ENCODE measurements at regions not wholly inside any gene's neighbourhood (a gene's known extent, or its start where the extent isn't known, plus 50 kb on each side); places are given as distances from the start of the nearest gene placed in this dataset.

DNA sequence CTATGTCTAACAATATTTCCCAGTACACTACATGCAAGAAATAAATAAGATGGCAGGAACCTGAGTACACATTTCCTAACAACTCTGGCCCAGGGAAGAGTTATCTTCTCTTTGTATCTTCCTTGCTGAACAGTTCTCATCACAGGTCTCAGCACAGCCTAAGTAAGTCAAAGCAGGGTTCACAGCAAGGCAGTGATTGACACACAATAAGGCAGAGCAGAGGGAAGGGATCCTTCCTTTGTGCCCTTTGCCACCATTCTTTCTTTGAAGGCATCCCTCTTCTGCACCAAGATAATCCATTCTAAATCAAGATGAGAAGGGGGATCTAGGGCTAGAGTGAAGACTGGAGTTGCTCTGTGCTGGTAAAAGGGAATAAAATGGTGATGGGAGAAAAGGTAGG lies 73.4 kb upstream of the TRPC4 start:
- no peak overlapping the region for H3K27ac ChIP-seq (ENCODE audit: low read length)
- POLR2A ChIA-PET = no interaction called here
- no peak for TF ChIP-seq TCF7L2 (IDR thresholded peaks at IDR 0.05; ENCODE audit: low read depth, low read length)
- TF ChIP-seq SIN3A (IDR thresholded peaks at IDR 0.05; ENCODE audit: borderline replicate concordance, insufficient read depth, low read depth, low read length) = no peak
- TF ChIP-seq, protein P1, sequence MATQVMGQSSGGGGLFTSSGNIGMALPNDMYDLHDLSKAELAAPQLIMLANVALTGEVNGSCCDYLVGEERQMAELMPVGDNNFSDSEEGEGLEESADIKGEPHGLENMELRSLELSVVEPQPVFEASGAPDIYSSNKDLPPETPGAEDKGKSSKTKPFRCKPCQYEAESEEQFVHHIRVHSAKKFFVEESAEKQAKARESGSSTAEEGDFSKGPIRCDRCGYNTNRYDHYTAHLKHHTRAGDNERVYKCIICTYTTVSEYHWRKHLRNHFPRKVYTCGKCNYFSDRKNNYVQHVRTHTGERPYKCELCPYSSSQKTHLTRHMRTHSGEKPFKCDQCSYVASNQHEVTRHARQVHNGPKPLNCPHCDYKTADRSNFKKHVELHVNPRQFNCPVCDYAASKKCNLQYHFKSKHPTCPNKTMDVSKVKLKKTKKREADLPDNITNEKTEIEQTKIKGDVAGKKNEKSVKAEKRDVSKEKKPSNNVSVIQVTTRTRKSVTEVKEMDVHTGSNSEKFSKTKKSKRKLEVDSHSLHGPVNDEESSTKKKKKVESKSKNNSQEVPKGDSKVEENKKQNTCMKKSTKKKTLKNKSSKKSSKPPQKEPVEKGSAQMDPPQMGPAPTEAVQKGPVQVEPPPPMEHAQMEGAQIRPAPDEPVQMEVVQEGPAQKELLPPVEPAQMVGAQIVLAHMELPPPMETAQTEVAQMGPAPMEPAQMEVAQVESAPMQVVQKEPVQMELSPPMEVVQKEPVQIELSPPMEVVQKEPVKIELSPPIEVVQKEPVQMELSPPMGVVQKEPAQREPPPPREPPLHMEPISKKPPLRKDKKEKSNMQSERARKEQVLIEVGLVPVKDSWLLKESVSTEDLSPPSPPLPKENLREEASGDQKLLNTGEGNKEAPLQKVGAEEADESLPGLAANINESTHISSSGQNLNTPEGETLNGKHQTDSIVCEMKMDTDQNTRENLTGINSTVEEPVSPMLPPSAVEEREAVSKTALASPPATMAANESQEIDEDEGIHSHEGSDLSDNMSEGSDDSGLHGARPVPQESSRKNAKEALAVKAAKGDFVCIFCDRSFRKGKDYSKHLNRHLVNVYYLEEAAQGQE (IDR thresholded peaks at IDR 0.05; ENCODE audit: insufficient read depth in 1 of 2, low read depth in 2 of 2, low read length in 1 of 2) = no peak
- no peak for TF ChIP-seq POLR2AphosphoS5 (IDR thresholded peaks at IDR 0.05; ENCODE audit: low read depth, low read length)
- no peaks in the 10 kb centered on the region for H3K9me3 ChIP-seq (ENCODE audit: control insufficient read depth, insufficient read depth, low read depth, low read length)
- intact Hi-C loops (cut with micrococcal nuclease; ENCODE audit: unreplicated experiment) (no loop called here), in situ Hi-C loops (cut with HindIII; ENCODE audit: low pct_unique_long_range_greater_than_20kb, low sequenced_read_pairs) (no loop called here)
- no peaks in the 10 kb centered on the region for H3K4me1 ChIP-seq (ENCODE audit: control insufficient read depth, insufficient read depth, low read length)
- H3K36me3 ChIP-seq (ENCODE audit: control insufficient read depth, insufficient read depth, low read length) = no peaks in the 10 kb centered on the region
- ATAC-seq (no peak), DNase-seq (ENCODE audit: low read depth, low spot score) (no peak)
- no TSS peak for BruUV-seq (replicated peaks)
- CTCF ChIA-PET = no interaction called here
- H3K4me3 ChIP-seq (ENCODE audit: low read depth in 2 of 2, low read length in 2 of 2) = no peak overlapping the region
- no peaks in the 10 kb centered on the region for H3K27me3 ChIP-seq (ENCODE audit: control insufficient read depth, insufficient read depth, low read length)

DNA sequence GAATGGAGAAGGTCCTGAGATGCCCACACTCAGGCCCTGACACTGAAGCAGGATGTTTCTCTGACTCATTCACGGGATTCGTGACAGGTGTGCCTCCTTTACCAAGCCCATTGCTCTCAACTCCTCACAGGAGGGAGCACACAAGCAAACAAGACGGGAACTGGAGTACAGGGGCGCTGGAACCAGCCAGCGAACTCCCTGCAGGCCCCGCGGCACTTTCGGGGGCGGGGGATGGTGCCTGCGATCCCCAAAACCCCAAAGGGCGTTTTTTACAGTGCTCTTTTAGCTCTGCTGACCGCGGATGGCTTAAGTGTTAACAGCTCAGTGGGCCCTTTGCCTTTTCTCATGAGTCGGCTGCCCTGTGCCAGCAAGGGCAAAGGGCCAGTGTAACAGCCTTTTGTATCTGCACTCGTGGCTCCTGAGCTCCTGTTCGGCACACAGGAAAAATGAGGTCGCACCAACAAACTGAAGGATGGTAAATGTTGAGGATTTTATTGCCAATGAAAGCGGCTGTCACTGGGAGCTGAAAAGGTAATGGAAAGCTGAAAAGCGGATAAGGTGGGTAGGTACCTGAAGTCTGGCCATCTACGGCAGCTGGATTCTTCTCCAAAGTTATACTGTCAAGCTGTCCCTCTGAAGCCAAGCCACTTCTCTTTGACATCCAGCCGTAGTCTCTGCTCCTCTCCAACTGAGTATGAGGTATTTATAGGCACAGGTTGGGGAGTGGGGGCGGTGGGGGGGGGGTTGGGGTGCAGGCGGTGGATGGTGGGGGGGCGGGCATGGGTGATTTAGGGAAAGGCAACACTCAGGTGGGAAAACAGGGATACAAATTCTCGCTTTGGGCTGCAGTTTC lies 65.0 kb upstream of the TRPC4 start:
- no TSS peak for BruUV-seq (replicated peaks)
- CTCF ChIA-PET = no interaction called here

DNA sequence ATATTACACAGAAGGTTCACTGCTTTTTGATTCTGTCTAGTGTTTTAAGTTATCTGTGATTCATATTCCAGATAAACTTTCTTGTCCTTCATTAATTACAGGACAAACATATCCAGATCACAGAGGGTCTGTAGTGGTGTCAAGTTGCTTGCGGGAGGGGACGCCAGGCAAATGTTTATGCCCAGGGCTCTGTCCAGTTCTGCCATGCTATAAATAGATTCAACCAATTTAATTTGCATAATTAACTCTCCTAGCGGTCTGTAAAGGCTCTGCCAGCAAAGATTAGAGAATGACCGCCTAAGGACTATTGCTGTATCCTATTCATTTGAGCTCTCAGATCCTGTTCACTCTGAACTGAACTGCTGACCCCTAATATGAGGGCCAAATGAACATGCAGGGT lies 59.7 kb upstream of the TRPC4 start:
- Histone ChIP-seq H3K27me3 (ENCODE audit: control insufficient read depth, insufficient read depth, low read length) (no peaks in the 10 kb centered on the region), H3K27ac (ENCODE audit: low read length) (no peak overlapping the region), H3K4me3 (ENCODE audit: low read depth in 2 of 2, low read length in 2 of 2) (no peak overlapping the region), H3K9me3 (ENCODE audit: control insufficient read depth, insufficient read depth, low read depth, low read length) (no peaks in the 10 kb centered on the region), H3K4me1 (ENCODE audit: control insufficient read depth, insufficient read depth, low read length) (no peaks in the 10 kb centered on the region), H3K36me3 (ENCODE audit: control insufficient read depth, insufficient read depth, low read length) (no peaks in the 10 kb centered on the region)
- no TSS peak for BruUV-seq (replicated peaks)
- POLR2A ChIA-PET = no interaction called here
- intact Hi-C loops (cut with micrococcal nuclease; ENCODE audit: unreplicated experiment) (no loop called here), in situ Hi-C loops (cut with HindIII; ENCODE audit: low pct_unique_long_range_greater_than_20kb, low sequenced_read_pairs) (no loop called here)
- TF ChIP-seq POLR2AphosphoS5 (IDR thresholded peaks at IDR 0.05; ENCODE audit: low read depth, low read length) = no peak
- TF ChIP-seq, protein P1 (IDR thresholded peaks at IDR 0.05; ENCODE audit: insufficient read depth in 1 of 2, low read depth in 2 of 2, low read length in 1 of 2) = no peak
- TF ChIP-seq, protein P2, sequence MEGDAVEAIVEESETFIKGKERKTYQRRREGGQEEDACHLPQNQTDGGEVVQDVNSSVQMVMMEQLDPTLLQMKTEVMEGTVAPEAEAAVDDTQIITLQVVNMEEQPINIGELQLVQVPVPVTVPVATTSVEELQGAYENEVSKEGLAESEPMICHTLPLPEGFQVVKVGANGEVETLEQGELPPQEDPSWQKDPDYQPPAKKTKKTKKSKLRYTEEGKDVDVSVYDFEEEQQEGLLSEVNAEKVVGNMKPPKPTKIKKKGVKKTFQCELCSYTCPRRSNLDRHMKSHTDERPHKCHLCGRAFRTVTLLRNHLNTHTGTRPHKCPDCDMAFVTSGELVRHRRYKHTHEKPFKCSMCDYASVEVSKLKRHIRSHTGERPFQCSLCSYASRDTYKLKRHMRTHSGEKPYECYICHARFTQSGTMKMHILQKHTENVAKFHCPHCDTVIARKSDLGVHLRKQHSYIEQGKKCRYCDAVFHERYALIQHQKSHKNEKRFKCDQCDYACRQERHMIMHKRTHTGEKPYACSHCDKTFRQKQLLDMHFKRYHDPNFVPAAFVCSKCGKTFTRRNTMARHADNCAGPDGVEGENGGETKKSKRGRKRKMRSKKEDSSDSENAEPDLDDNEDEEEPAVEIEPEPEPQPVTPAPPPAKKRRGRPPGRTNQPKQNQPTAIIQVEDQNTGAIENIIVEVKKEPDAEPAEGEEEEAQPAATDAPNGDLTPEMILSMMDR (IDR thresholded peaks at IDR 0.05) = no peak
- TF ChIP-seq TCF7L2 (IDR thresholded peaks at IDR 0.05; ENCODE audit: low read depth, low read length) = no peak
- TF ChIP-seq SIN3A (IDR thresholded peaks at IDR 0.05; ENCODE audit: borderline replicate concordance, insufficient read depth, low read depth, low read length) = no peak
- CTCF ChIA-PET = no interaction called here
- DNase-seq (ENCODE audit: low read depth, low spot score) (no peak), ATAC-seq (no peak)

More for the DNA sequence above, 65.0 kb upstream of the TRPC4 start:
- ATAC-seq (no peak), DNase-seq (ENCODE audit: low read depth, low spot score) (no peak)
- POLR2A ChIA-PET = no interaction called here
- Histone ChIP-seq H3K9me3 (ENCODE audit: control insufficient read depth, insufficient read depth, low read depth, low read length) (no peaks in the 10 kb centered on the region), H3K4me3 (ENCODE audit: low read depth in 2 of 2, low read length in 2 of 2) (no peak overlapping the region), H3K36me3 (ENCODE audit: control insufficient read depth, insufficient read depth, low read length) (no peaks in the 10 kb centered on the region), H3K4me1 (ENCODE audit: control insufficient read depth, insufficient read depth, low read length) (no peaks in the 10 kb centered on the region), H3K27ac (ENCODE audit: low read length) (no peak overlapping the region), H3K27me3 (ENCODE audit: control insufficient read depth, insufficient read depth, low read length) (no peaks in the 10 kb centered on the region)
- no peak for TF ChIP-seq POLR2AphosphoS5 (IDR thresholded peaks at IDR 0.05; ENCODE audit: low read depth, low read length)
- intact Hi-C loops (cut with micrococcal nuclease; ENCODE audit: unreplicated experiment) (no loop called here), in situ Hi-C loops (cut with HindIII; ENCODE audit: low pct_unique_long_range_greater_than_20kb, low sequenced_read_pairs) (no loop called here)
